GM21737 (cell line): ENCODE measurements at regions not wholly inside any gene's neighbourhood (a gene's known extent, or its start where the extent isn't known, plus 50 kb on each side); places are given as distances from the start of the nearest gene placed in this dataset.
"Not testable (repeated sequence)": the region's sequence is repeated elsewhere in the genome, so short reads cannot be mapped to it uniquely, and the experiment has no call there.

ENCODE experiments used
- ATAC-seq: cut with Tn5 transposase; IDR thresholded peaks from one replicate; pipeline ENCODE4 v1.9.1; 2021; ENCODE audit warnings: mild to moderate bottlenecking, moderate library complexity; ENCODE audit not compliant: unreplicated experiment

- peak; percentile 68 for ATAC-seq
Observed at GRCh38 chr6:135555550-135555949, 58.0 kb upstream of the AHI1 start.

GRCh38 chr6:135557582-135557981 is 60.0 kb upstream of the AHI1 start:
- ATAC-seq = no peak

- ATAC-seq = not testable (repeated sequence)
Observed at GRCh38 chr6:135565605-135566004, 68.1 kb upstream of the AHI1 start.

- no peak for ATAC-seq
Observed at GRCh38 chr6:135566311-135567068, 69.0 kb upstream of the AHI1 start.

- ATAC-seq = no peak
Observed at GRCh38 chr6:135567375-135568083, 70.0 kb upstream of the AHI1 start.

GRCh38 chr6:135568379-135568778 is 70.8 kb upstream of the AHI1 start:
- ATAC-seq = peak; percentile 61

- no peak for ATAC-seq
Observed at GRCh38 chr6:135572051-135572450, 74.5 kb upstream of the AHI1 start.

GRCh38 chr6:135575629-135576028 is 78.1 kb upstream of the AHI1 start:
- ATAC-seq = no peak

- no peak for ATAC-seq
Observed at GRCh38 chr6:135576055-135576454, 78.5 kb upstream of the AHI1 start.

GRCh38 chr6:135577059-135577538 is 79.6 kb upstream of the AHI1 start:
- ATAC-seq = peak; percentile 93

- no peak for ATAC-seq
Observed at GRCh38 chr6:135578976-135579375, 81.4 kb upstream of the AHI1 start.

- ATAC-seq = no peak
Observed at GRCh38 chr6:135581211-135581610, 83.7 kb upstream of the AHI1 start.

GRCh38 chr6:135583256-135583761 is 85.8 kb upstream of the AHI1 start:
- no peak for ATAC-seq

GRCh38 chr6:135586388-135586787 is 88.8 kb upstream of the AHI1 start:
- ATAC-seq = no peak

- no peak for ATAC-seq
Observed at GRCh38 chr6:135586844-135587243, 89.3 kb upstream of the AHI1 start.

GRCh38 chr6:135592276-135592675 is 94.7 kb upstream of the AHI1 start:
- no peak for ATAC-seq

- no peak for ATAC-seq
Observed at GRCh38 chr6:135594000-135594399, 96.5 kb upstream of the AHI1 start.

GRCh38 chr6:135600086-135600702 is 102.7 kb upstream of the AHI1 start:
- ATAC-seq = no peak

GRCh38 chr6:135600931-135601330 is 103.4 kb upstream of the AHI1 start:
- ATAC-seq = no peak

- ATAC-seq = no peak
Observed at GRCh38 chr6:135601857-135602256, 104.3 kb upstream of the AHI1 start.

- ATAC-seq = no peak
Observed at GRCh38 chr6:135603249-135603648, 105.7 kb upstream of the AHI1 start.
